ENCODE measurements at regions not wholly inside any gene's neighbourhood (a gene's known extent, or its start where the extent isn't known, plus 50 kb on each side); places are given as distances from the start of the nearest gene placed in this dataset.
"Not testable (repeated sequence)": the region's sequence is repeated elsewhere in the genome, so short reads cannot be mapped to it uniquely, and the experiment has no call there.

GRCh38 chr2:111257607-111258006 lies 136.9 kb downstream of the BCL2L11 start:
- H3K27ac Mint-ChIP-seq; H3K4me1 ChIP-seq (ENCODE audit: insufficient read depth, low read length); H3K4me3 ChIP-seq (ENCODE audit: low read length); H3K9me3 ChIP-seq (ENCODE audit: low read length); CTCF ChIA-PET; POLR2A ChIA-PET; H3K27me3 Mint-ChIP-seq; H3K4me3 Mint-ChIP-seq; H3K27me3 ChIP-seq (ENCODE audit: insufficient read depth, low read length, poor library complexity, severe bottlenecking); H3K4me1 Mint-ChIP-seq; H3K36me3 Mint-ChIP-seq; H3K27ac ChIP-seq (ENCODE audit: low read depth, low read length); H3K9me3 Mint-ChIP-seq; DNase-seq; H3K36me3 ChIP-seq (ENCODE audit: insufficient read depth, low read length): not testable (repeated sequence)

- POLR2A ChIA-PET; H3K4me3 Mint-ChIP-seq; H3K36me3 Mint-ChIP-seq; H3K27me3 ChIP-seq (ENCODE audit: insufficient read depth, low read length, poor library complexity, severe bottlenecking); H3K27ac Mint-ChIP-seq; DNase-seq; H3K4me1 ChIP-seq (ENCODE audit: insufficient read depth, low read length); H3K9me3 Mint-ChIP-seq; H3K4me3 ChIP-seq (ENCODE audit: low read length); H3K36me3 ChIP-seq (ENCODE audit: insufficient read depth, low read length); H3K9me3 ChIP-seq (ENCODE audit: low read length); CTCF ChIA-PET; H3K27ac ChIP-seq (ENCODE audit: low read depth, low read length); H3K27me3 Mint-ChIP-seq; H3K4me1 Mint-ChIP-seq: not testable (repeated sequence)
Observed at GRCh38 chr2:111258318-111258717, 137.6 kb downstream of the BCL2L11 start.

DNA sequence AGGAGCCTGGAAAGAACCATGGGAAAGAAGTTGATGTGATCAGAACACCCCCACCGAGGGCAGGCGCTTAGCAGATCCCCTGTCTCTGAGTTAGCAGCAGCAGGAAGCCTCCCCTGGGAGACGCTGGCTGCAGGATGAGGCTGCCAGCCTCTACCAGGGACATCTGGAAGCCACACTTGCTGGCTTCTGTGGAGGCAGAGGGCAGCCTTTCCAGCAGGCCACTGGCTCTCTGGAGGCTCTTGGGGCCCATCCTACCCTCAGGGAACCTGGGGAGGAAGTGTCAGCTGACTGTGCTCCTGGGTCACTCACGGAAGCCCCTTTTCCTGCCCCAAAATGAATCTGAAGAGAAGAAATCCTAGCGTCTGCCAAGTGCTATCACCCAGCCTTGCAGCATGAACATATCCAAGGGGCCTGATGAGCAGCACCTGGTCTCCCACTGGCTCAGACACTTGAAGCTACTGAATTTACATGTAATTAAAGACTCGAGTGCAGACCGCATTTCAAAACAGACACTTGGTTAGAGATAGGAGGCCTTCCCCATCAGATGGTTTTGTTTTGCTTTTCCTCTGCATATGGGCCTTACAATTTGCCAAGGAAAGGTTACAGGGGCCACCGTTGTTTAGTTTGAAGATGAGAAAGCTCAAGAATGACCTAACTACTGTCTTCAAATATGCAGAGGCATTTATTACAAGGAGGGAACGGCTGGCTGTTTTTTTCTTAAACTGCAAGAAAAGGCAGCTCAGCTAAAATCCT lies 142.1 kb downstream of the BCL2L11 start:
- H3K4me1 Mint-ChIP-seq; H3K27me3 Mint-ChIP-seq; H3K9me3 Mint-ChIP-seq; H3K27ac Mint-ChIP-seq; H3K36me3 ChIP-seq (ENCODE audit: insufficient read depth, low read length); H3K27me3 ChIP-seq (ENCODE audit: insufficient read depth, low read length, poor library complexity, severe bottlenecking); POLR2A ChIA-PET; H3K9me3 ChIP-seq (ENCODE audit: low read length); H3K27ac ChIP-seq (ENCODE audit: low read depth, low read length); CTCF ChIA-PET; H3K4me1 ChIP-seq (ENCODE audit: insufficient read depth, low read length); H3K4me3 ChIP-seq (ENCODE audit: low read length); H3K4me3 Mint-ChIP-seq; DNase-seq; H3K36me3 Mint-ChIP-seq: not testable (repeated sequence)

- H3K27me3 Mint-ChIP-seq; DNase-seq; CTCF ChIA-PET; H3K4me1 ChIP-seq (ENCODE audit: insufficient read depth, low read length); H3K4me1 Mint-ChIP-seq; H3K36me3 Mint-ChIP-seq; H3K27me3 ChIP-seq (ENCODE audit: insufficient read depth, low read length, poor library complexity, severe bottlenecking); H3K27ac ChIP-seq (ENCODE audit: low read depth, low read length); H3K9me3 Mint-ChIP-seq; H3K4me3 ChIP-seq (ENCODE audit: low read length); H3K9me3 ChIP-seq (ENCODE audit: low read length); POLR2A ChIA-PET; H3K36me3 ChIP-seq (ENCODE audit: insufficient read depth, low read length); H3K27ac Mint-ChIP-seq; H3K4me3 Mint-ChIP-seq: not testable (repeated sequence)
Observed at GRCh38 chr2:111263380-111264017, 142.8 kb downstream of the BCL2L11 start.

DNA sequence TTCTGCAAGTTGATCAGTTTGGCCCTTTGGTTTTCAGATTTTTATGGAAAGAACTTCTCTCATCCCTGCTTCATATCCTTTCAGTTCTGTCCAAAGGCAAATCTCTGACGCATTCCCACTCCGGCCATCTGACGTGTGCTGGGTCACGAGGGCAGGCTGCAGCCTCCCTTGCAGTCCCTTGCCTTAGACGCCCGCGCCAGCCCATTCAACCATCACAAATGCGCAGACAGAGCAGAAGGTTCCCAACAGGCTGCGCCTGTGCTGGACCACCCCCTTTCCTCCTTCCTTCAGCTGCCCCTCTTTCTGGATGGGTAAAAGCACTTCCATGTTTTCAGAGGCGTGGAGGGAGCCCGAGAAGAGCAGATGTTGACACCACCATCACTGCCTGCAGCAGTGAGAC lies 144.2 kb downstream of the BCL2L11 start:
- H3K9me3 Mint-ChIP-seq, H3K36me3 Mint-ChIP-seq, POLR2A ChIA-PET: not testable (repeated sequence)

GRCh38 chr2:111266556-111266955 lies 145.8 kb downstream of the BCL2L11 start:
- H3K9me3 Mint-ChIP-seq; H3K4me1 ChIP-seq (ENCODE audit: insufficient read depth, low read length); CTCF ChIA-PET; POLR2A ChIA-PET; H3K4me3 Mint-ChIP-seq; H3K27ac Mint-ChIP-seq; H3K27me3 Mint-ChIP-seq; H3K27ac ChIP-seq (ENCODE audit: low read depth, low read length); H3K9me3 ChIP-seq (ENCODE audit: low read length); H3K27me3 ChIP-seq (ENCODE audit: insufficient read depth, low read length, poor library complexity, severe bottlenecking); H3K4me1 Mint-ChIP-seq; DNase-seq; H3K4me3 ChIP-seq (ENCODE audit: low read length); H3K36me3 ChIP-seq (ENCODE audit: insufficient read depth, low read length); H3K36me3 Mint-ChIP-seq: not testable (repeated sequence)

More for the DNA sequence above, 144.2 kb downstream of the BCL2L11 start:
- H3K9me3 ChIP-seq (ENCODE audit: low read length); H3K27ac ChIP-seq (ENCODE audit: low read depth, low read length); H3K27me3 Mint-ChIP-seq; H3K27me3 ChIP-seq (ENCODE audit: insufficient read depth, low read length, poor library complexity, severe bottlenecking); H3K4me1 ChIP-seq (ENCODE audit: insufficient read depth, low read length); H3K4me1 Mint-ChIP-seq; H3K36me3 ChIP-seq (ENCODE audit: insufficient read depth, low read length); CTCF ChIA-PET; DNase-seq; H3K4me3 ChIP-seq (ENCODE audit: low read length); H3K27ac Mint-ChIP-seq; H3K4me3 Mint-ChIP-seq: not testable (repeated sequence)

DNA sequence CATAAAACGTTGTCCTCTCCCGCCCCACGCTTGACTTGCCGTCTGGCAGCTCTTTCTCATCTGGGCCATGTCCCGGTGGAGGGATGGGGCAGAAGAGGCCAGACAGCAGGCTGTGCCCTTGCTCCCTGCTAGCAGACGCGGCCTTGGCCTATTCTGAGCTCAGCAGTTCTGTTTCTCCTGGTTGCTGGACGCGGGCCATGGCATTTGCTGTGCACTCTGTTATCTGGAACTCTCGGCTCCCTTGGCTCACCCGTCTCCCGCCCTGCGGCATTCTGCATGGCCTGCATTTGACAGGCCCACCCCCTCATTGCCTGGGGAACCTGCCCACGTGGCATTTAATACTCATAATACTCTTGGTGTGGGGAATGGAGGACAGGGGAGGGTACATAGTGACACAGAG lies 146.3 kb downstream of the BCL2L11 start:
- not testable (repeated sequence) for H3K4me3 ChIP-seq (ENCODE audit: low read length)

DNA sequence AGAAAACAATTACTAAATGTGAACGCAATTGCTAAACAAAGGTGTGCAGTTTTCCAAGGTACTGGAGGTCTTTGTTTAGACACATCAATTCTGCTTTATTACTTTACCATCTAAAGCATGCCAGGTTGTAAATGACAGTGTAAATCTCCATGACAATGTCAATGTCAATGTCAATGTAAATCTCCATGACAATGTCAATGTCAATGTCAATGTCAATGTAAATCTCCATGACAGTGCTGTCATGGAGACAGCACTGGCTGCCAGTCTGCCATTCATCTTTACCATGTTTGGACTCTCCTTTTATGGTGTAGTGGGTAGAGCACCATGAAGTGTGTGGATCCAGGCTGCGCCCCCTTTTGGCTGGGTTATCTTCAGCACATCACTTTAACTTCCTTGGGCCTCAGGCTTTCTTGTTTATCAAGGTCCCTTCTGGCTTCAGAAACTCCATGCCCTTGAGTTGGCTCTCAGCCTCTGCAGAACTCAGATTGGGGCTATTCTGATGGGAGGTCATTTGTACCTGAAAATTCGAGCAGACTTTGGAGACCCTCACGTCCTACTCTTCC lies 149.1 kb downstream of the BCL2L11 start:
- H3K4me1 Mint-ChIP-seq; H3K9me3 ChIP-seq (ENCODE audit: low read length); H3K4me3 Mint-ChIP-seq; H3K27ac Mint-ChIP-seq; POLR2A ChIA-PET; H3K9me3 Mint-ChIP-seq; H3K27me3 ChIP-seq (ENCODE audit: insufficient read depth, low read length, poor library complexity, severe bottlenecking); H3K4me1 ChIP-seq (ENCODE audit: insufficient read depth, low read length); H3K27me3 Mint-ChIP-seq; H3K27ac ChIP-seq (ENCODE audit: low read depth, low read length); H3K4me3 ChIP-seq (ENCODE audit: low read length); CTCF ChIA-PET; H3K36me3 ChIP-seq (ENCODE audit: insufficient read depth, low read length); H3K36me3 Mint-ChIP-seq; DNase-seq: not testable (repeated sequence)

More for the DNA sequence above, 146.3 kb downstream of the BCL2L11 start:
- DNase-seq; POLR2A ChIA-PET; H3K27me3 ChIP-seq (ENCODE audit: insufficient read depth, low read length, poor library complexity, severe bottlenecking); CTCF ChIA-PET; H3K4me1 ChIP-seq (ENCODE audit: insufficient read depth, low read length); H3K4me1 Mint-ChIP-seq; H3K9me3 Mint-ChIP-seq; H3K4me3 Mint-ChIP-seq; H3K36me3 ChIP-seq (ENCODE audit: insufficient read depth, low read length); H3K36me3 Mint-ChIP-seq; H3K27ac ChIP-seq (ENCODE audit: low read depth, low read length); H3K27me3 Mint-ChIP-seq; H3K27ac Mint-ChIP-seq; H3K9me3 ChIP-seq (ENCODE audit: low read length): not testable (repeated sequence)

Data from CD8-positive, alpha-beta memory T cell (primary cell).